Testis (tissue), 2 donors: ENCODE measurements at regions not wholly inside any gene's neighbourhood (a gene's known extent, or its start where the extent isn't known, plus 50 kb on each side); places are given as distances from the start of the nearest gene placed in this dataset.

Source experiments
- DNase-seq: peaks from one replicate; pipeline ENCODE4 v3.0.0-alpha.2; 2019
- H3K27ac ChIP-seq, 2 donors: fragments of 200-600 bp; sonication (generic); one replicate each; pipeline ENCODE4 v1.5.1; 2019
- H3K27me3 ChIP-seq: fragments of 200-600 bp; sonication (generic); one replicate; pipeline ENCODE4 v1.5.1; 2019
- H3K36me3 ChIP-seq: fragments of 200-600 bp; sonication (generic); one replicate; pipeline ENCODE4 v1.5.1; 2017; ENCODE audit warnings: low read depth; ENCODE audit errors: missing control alignments
- H3K4me1 ChIP-seq: fragments of 200-600 bp; sonication (generic); one replicate; pipeline ENCODE4 v1.5.1; 2019
- H3K4me3 ChIP-seq, 2 donors: fragments of 200-600 bp; sonication (generic); one replicate each; pipeline ENCODE4 v1.5.1; 2017 to 2019
- H3K9me3 ChIP-seq: fragments of 200-600 bp; sonication (generic); one replicate; pipeline ENCODE4 v1.5.1; 2017
- CTCF ChIP-seq, 3 experiments: fragments of 450-650 bp in 2 of 3; fragments of 200-600 bp in 1 of 3; sonication (generic) in 1 of 3; IDR thresholded peaks; one replicate each; pipeline ENCODE4 v1.5.1; 2016 to 2019; ENCODE audit warnings: antibody characterized with exemption in 3 of 3, mild to moderate bottlenecking in 2 of 3, moderate library complexity in 1 of 3
- POLR2A ChIP-seq: fragments of 450-650 bp; IDR thresholded peaks from one replicate; pipeline ENCODE4 v1.6.1; 2017; ENCODE audit warnings: antibody characterized with exemption, mild to moderate bottlenecking, moderate library complexity
- WGBS, 2 donors: methylation state at CpG; one replicate each; pipeline ENCODE4 v1.1.5; 2018; 5-methylcytosine and 5-hydroxymethylcytosine counted together
- intact Hi-C: fragments of 100-400 bp; cut with DNase I; formaldehyde crosslinking; loops from one replicate; pipeline ENCODE4 v1.15.1; 2023; ENCODE audit warnings: low total_unique reads

GRCh38 chr6:11326116-11326515, 93.6 kb upstream of the NEDD9 start:
- Histone ChIP-seq H3K27me3 (no peaks in the 10 kb centered on the region), H3K36me3 (no peaks in the 10 kb centered on the region), H3K4me3 (no peak overlapping the region), H3K27ac (no peak overlapping the region), H3K9me3 (no peaks in the 10 kb centered on the region), H3K4me1 (peaks cover 6% of the 10 kb centered on the region)
- TF ChIP-seq CTCF (IDR thresholded peaks at IDR 0.05) (no peak), POLR2A (no peak)
- no peak for DNase-seq
- WGBS, 2 donors: 73 to 79% methylated on average over 2 of the region's 2 CpGs
- intact Hi-C loops: no loop called here

- no peaks in the 10 kb centered on the region for H3K9me3 ChIP-seq
- no peaks in the 10 kb centered on the region for H3K36me3 ChIP-seq
- no peaks in the 10 kb centered on the region for H3K27me3 ChIP-seq
- H3K4me1 ChIP-seq: peaks cover under 1% of the 10 kb centered on the region
- WGBS, 2 donors: 88 to 95% methylated on average over 6 of the region's 6 CpGs
- no peak for TF ChIP-seq POLR2A
- no peak for TF ChIP-seq CTCF (IDR thresholded peaks at IDR 0.05)
- intact Hi-C loops: no loop called here
- H3K27ac ChIP-seq: no peak overlapping the region
- H3K4me3 ChIP-seq: no peak overlapping the region
- no peak for DNase-seq
Measured at GRCh38 chr6:11324453-11325015, 92.1 kb upstream of the NEDD9 start.

- peaks cover 4% of the 10 kb centered on the region for H3K4me1 ChIP-seq
- H3K36me3 ChIP-seq: no peaks in the 10 kb centered on the region
- no peak overlapping the region for H3K4me3 ChIP-seq
- no peak for DNase-seq
- intact Hi-C loops: no loop called here
- no peak for TF ChIP-seq CTCF (IDR thresholded peaks at IDR 0.05)
- no peak for TF ChIP-seq POLR2A
- 93 to 95% methylated on average over 15 to 16 of the region's 16 CpGs for WGBS, 2 donors
- no peaks in the 10 kb centered on the region for H3K27me3 ChIP-seq
- H3K9me3 ChIP-seq: no peaks in the 10 kb centered on the region
- no peak overlapping the region for H3K27ac ChIP-seq
Measured at GRCh38 chr6:11323666-11324452, 91.4 kb upstream of the NEDD9 start.

DNA sequence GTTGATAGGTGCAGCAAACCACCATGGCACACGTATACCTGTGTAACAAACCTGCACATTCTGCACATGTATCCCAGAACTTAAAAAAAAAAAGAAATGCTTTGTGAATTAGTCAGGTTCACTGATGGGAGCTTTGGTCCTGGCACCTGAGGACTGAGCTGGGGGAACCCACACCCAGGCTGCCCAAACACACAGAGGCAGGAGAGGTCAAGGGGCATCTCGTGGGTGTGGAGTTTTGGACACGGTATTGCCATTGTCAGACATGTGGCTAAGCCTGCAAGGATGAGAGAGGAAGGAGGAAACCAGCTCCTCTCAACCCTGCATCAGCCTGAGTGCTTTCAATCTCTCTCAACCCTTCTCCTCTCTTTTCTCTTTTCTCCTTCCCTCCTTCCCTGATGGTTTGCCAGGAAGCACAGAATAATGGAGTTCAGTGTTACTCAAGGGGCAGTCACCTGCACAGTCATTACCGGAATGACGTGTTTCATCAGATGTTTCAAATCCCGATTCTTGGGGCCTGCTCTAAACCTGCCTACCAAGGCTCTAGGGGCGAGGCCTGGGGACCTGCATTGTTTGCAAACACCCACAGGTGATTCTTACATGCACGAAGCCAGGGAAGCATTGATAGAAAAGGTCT, 89.9 kb upstream of the NEDD9 start:
- 86 to 87% methylated on average over 8 of the region's 8 CpGs for WGBS, 2 donors
- no peak for TF ChIP-seq CTCF (IDR thresholded peaks at IDR 0.05)
- no peak for TF ChIP-seq POLR2A
- peaks cover 9% of the 10 kb centered on the region for H3K4me1 ChIP-seq
- no peaks in the 10 kb centered on the region for H3K27me3 ChIP-seq
- no peak overlapping the region for H3K27ac ChIP-seq
- H3K4me3 ChIP-seq: no peak overlapping the region
- no peaks in the 10 kb centered on the region for H3K9me3 ChIP-seq
- intact Hi-C loops: no loop called here
- H3K36me3 ChIP-seq: no peaks in the 10 kb centered on the region
- no peak for DNase-seq
